HG02938 (cell line): ENCODE measurements at regions not wholly inside any gene's neighbourhood (a gene's known extent, or its start where the extent isn't known, plus 50 kb on each side); places are given as distances from the start of the nearest gene placed in this dataset.
"Not testable (repeated sequence)": the region's sequence is repeated elsewhere in the genome, so short reads cannot be mapped to it uniquely, and the experiment has no call there.

Experiments
- ATAC-seq: cut with Tn5 transposase; IDR thresholded peaks from one replicate; pipeline ENCODE4 v1.9.1; 2021; ENCODE audit warnings: mild to moderate bottlenecking, moderate library complexity; ENCODE audit not compliant: unreplicated experiment

GRCh38 chr2:38243186-38243880, 133.7 kb downstream of the ATL2 start:
- ATAC-seq, result no peak

GRCh38 chr2:38239452-38239851, 137.6 kb downstream of the ATL2 start:
- ATAC-seq, result no peak

DNA sequence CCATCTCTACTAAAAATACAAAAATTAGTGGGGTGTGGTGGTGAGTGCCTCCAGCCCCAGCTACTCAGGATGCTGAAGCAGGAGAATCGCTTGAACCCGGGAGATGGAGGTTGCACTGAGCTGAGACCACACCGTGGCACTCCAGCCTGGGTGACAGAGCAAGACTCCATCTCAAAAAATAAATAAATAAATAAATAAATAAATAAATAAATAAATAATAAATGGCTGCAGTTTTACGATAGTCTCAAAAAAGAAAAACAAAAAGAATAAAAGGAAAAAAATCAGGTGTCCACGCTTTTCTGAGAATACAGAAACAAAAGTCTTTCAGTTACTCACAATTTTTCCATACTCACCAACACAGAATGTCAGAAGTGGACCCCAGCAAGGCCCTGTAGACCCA, 138.4 kb downstream of the ATL2 start:
- not testable (repeated sequence) for ATAC-seq

- ATAC-seq, result no peak
Measured at GRCh38 chr2:38237311-38237710, 139.8 kb downstream of the ATL2 start.

DNA sequence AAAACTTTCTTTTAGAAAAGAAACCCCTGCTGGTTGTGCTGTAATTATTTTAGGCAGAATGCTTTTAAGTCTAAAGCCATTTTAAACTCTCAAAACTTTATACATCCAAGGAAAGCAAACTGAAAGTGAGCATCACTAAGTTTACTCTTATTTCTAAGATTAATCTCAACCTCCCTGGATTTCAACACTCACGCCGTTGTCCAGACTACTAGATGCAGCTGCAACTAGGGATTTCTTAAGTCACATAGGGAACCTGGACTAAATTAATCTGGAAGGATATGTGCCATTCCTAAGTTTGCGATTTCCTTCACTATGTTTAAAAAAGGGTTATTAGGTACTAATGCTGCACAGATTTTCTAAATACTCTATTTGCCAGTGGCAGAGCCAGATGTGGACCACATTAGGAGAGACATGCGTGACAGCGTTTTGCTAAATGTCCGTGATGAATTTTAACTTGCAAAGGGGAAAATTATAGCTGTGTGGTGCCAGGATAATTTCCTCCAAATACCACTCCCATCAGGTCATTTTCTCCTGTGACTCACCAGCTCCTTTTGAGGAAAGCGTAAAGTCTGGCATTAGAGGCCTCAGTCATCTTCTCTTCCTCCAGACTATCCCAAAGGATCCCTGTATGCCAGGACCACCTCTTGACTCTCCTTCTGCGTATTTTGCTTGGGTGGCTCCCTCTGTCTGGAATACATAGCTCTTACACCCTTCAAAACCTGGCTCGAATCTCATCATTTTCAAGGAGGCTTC, 143.7 kb downstream of the ATL2 start:
- ATAC-seq, result no peak

DNA sequence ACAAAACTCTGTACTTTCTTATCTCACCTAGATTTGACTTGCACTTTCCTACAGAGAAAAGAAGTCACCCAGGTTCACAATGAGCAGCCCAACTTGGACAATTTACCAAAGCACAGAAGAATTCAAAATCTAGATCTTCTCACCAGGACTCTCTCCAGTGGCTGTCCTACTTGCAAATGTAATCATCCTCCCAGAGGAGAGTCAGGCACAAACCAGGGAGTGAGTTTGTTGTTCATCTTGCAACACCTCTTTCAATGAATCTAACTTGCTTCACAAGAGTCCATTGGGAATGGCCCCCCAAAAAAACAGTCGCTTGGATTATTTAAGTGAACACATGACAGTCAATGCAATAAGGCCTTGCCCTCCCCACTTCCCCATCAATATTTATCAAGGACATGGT, 144.6 kb downstream of the ATL2 start:
- no peak for ATAC-seq

DNA sequence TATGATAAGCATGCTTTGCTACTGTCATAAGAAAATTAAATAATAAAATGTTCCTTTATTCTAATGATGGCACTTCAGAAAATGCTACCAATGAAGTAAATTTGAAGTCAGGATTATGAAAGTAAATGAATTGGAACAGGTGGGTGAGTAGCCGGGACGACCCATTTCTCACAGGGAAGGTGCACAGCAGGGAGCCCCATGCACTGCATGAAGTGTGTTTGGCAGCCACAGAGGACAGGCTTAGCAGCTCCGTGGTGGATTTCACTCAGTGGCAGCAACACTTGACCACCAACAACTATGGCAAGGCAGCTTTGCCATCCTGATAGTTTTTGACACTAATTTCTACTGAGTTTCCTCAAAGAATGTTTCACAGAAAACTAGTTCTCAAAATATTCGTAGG, 146.3 kb downstream of the ATL2 start:
- ATAC-seq, result no peak

DNA sequence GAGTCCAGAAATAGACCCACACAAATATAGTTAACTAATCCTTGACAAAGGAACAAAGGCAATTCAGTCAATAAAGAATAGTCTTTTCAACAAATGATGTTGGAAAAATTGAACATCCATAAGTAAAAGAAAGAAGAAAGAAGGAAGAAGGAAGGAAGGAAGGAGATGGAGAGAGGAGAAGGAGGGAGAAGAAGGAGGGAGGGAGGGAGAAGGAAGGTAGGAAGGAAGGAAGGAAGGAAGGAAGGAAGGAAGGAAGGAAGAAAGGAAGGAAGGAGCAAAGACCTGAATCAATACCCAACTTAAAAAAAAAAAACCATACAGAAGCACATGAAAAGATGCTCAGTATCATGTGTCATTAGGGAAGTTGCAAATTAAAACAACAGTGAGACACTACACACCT, 148.3 kb downstream of the ATL2 start:
- no peak for ATAC-seq

- no peak for ATAC-seq
Measured at GRCh38 chr2:38224821-38225437, 149.0 kb upstream of the CYP1B1 start.

- ATAC-seq, result no peak
Measured at GRCh38 chr2:38224181-38224580, 148.2 kb upstream of the CYP1B1 start.

GRCh38 chr2:38223256-38223655, 147.3 kb upstream of the CYP1B1 start:
- ATAC-seq, result no peak

GRCh38 chr2:38220164-38220563, 144.2 kb upstream of the CYP1B1 start:
- ATAC-seq, result no peak

GRCh38 chr2:38218995-38219394, 143.0 kb upstream of the CYP1B1 start:
- no peak for ATAC-seq

GRCh38 chr2:38218591-38218991, 142.6 kb upstream of the CYP1B1 start:
- ATAC-seq, result no peak

GRCh38 chr2:38217401-38218188, 141.6 kb upstream of the CYP1B1 start:
- ATAC-seq, result no peak

GRCh38 chr2:38216886-38217285, 140.9 kb upstream of the CYP1B1 start:
- no peak for ATAC-seq

DNA sequence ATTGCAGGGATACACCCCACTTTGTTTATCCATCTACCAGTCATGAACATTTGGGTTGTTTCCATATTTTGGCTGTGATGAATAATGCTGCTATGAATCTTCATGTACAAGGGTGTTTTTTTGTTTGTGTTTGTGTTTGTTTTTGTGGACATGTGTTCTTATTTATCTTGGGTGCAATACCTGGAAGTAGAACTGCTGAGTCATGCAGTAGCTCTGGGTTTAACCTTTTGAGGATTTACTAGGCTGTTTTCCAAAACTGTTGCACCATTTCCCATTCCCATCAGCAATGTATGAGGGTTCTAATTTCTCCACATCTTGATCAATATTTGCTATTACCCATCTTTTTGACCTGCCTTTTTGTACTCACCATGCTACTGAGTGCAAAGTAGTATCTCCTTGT, 140.0 kb upstream of the CYP1B1 start:
- ATAC-seq, result no peak

- no peak for ATAC-seq
Measured at GRCh38 chr2:38215522-38215921, 139.6 kb upstream of the CYP1B1 start.

GRCh38 chr2:38214209-38214717, 138.3 kb upstream of the CYP1B1 start:
- no peak for ATAC-seq

- ATAC-seq, result no peak
Measured at GRCh38 chr2:38213619-38214167, 137.7 kb upstream of the CYP1B1 start.

DNA sequence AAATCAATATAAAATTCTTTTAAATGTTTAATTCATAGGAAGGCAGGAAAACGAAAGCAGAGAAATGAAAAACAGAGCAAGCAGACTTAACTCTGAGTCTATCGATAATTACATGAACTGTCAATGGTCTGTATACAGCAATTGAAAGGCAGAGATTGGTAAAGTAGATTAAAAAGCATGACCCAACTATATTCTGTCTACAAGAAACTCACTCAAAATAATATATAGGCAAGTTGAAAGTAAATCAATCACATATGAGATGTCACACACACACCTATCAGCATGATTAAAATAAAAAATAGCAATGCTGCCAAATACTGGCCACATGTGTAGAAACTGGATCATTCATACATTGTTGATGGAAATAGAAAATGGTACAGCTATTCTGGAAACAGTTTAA, 136.4 kb upstream of the CYP1B1 start:
- ATAC-seq, result no peak
